Activated effector memory CD4-positive, alpha-beta T cell treated with anti-CD3 and anti-CD28 coated beads, Interleukin-2, amount 50 U/mL, for 16 hours (primary cell): ENCODE measurements at regions not wholly inside any gene's neighbourhood (a gene's known extent, or its start where the extent isn't known, plus 50 kb on each side); places are given as distances from the start of the nearest gene placed in this dataset.

Experiments used
- DNase-seq: peaks from one replicate; pipeline ENCODE4 v3.0.0-alpha.2; 2020

DNA sequence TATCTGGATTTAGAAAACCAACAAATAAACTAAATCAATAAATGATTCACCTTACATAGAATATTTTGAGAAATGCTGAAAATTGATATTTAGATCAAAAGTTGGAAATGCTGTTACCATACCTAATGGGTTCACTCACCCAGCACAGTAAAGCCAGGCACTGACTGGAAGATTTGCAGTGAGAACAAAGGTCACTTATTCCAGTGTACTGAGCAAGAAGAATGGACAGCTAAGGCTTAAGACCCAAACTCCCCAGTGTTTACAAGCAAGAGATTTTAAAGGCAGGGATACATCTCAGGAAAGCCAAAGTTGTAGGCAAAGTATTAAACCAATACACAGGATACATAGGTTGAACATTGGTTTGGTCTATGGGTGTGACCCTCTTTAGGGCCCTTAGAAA lies 523.9 kb upstream of the PCDH9 start:
- DNase-seq: no peak

DNA sequence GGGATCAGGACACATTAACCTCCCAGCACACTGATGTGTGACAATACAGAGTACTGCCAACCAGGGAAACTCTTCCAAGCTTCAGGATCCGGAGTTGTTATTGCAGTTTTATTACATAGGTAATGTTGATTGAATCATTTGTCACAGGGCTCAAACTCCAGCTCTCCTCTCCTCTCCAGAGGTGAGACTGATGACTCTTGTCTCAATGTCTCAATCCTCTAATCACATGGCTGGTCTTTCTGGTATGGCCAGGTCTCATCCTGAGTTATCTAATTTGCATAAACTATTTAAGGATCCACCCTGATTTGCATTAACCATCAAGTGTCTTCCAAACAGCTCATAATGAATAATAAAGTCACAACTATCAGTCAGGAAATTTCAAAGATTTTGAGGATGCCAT lies 522.6 kb upstream of the PCDH9 start:
- DNase-seq: no peak

DNA sequence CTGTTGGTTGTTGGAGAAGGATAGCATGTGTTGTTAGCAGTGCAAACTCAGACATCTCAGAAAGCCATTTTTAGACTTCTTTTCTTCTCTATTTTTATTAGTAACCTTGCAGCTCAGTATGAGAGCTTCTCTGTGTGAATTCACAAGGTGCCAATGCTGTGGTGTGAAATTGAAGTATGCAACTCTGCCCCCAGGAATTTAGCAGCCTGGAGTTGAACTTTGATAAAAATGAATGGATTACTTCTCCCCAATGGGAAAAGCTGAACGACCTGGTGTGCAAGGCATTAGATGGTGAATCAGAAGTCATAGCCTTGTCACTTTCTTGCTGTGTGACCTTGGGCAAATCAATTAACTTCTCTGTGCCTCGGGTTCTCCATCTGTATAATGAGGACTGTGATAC lies 512.3 kb upstream of the PCDH9 start:
- no peak for DNase-seq

DNA sequence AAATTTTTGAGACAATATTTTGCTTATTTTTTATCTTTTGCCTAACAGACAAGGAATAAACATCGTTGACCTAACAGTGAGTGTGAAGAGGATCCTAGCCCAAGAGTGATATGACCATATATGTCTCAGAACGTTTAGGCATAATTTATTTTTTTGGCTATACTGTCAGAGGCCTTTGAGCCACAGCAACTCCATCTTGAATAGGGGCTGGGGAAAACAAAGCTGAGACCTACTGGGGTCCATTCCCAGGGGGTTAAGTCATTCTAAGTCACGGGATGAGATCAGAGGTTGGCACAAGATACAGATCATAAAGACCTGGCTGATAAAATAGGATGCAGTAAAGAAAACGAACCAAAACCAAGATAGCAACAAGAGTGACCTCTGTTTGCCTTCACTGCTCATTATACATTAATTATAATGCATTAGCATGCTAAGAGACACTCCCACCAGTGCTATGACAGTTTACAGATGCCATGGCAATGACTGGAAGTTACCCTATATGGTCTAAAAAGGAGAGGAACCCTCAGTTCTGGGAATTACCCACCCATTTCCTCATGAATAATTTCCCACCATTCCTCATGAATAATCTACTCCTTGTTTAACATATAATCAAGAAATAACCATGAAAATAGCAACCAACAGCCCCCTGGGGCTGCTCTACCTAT lies 510.9 kb upstream of the PCDH9 start:
- DNase-seq: no peak

- DNase-seq: no peak
Measured at GRCh38 chr13:67736646-67737420, 506.7 kb upstream of the PCDH9 start.

GRCh38 chr13:67735651-67736050 lies 505.5 kb upstream of the PCDH9 start:
- no peak for DNase-seq

GRCh38 chr13:67726979-67727378 lies 496.8 kb upstream of the PCDH9 start:
- no peak for DNase-seq

- DNase-seq: no peak
Measured at GRCh38 chr13:67725999-67726398, 495.9 kb upstream of the PCDH9 start.

DNA sequence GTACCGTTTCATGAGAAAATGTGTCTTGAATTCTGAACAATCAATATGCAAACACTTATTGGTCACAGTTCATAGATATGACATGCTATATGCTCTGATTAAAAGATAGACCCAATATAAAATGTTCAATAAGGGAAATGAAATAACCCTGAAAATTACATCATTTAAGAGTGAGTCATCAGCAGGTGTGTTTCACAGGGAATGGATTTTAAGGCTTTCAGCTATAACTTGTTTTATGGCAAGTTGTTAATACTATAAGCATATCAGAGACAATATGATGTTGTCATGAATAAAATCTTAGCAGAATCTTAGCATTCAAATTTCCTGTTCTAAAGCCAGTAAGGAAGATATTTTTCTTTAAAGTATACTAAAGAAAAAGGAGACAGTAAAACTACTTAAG lies 483.4 kb upstream of the PCDH9 start:
- no peak for DNase-seq

DNA sequence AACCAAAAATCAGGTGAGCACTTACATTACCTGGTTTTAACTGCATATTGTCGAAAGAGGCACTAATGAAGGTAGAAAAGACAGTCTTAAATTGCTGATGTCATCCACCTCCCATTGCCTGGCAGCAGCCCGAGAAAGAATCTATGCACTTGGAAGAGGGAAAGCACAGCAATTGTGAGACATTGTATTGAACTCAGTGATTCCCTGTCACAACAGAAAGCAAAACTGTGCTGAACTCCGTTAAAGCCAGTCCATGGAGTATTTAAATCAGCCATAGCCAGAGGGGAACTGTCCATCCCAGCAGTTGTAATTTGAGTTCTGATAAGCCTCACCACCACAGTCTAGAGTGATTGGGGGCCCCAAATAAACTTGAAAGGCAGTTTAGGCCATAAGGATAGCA lies 466.6 kb upstream of the PCDH9 start:
- no peak for DNase-seq

- DNase-seq: no peak
Measured at GRCh38 chr13:67664502-67664901, 434.4 kb upstream of the PCDH9 start.

- DNase-seq: no peak
Measured at GRCh38 chr13:67662997-67663396, 432.9 kb upstream of the PCDH9 start.

DNA sequence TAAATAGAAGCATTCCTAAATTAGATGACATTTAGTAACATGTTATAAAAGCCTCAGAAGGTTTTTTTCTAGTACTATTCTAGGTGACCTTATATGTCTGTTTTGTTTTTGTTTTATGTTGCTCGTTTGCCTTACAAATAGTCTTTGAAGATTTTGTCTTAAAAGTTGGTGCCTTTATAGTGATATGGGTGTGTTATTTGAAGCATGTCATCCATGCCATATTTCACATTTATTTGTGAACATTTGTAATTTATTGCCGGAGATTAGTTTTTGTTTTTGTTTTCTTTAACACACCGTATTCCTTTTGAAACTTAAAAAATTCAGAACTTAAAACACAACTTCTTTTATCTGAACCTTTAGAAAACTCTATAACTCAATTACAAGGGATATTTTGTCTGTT lies 422.8 kb upstream of the PCDH9 start:
- no peak for DNase-seq

GRCh38 chr13:67651908-67652465 lies 421.9 kb upstream of the PCDH9 start:
- DNase-seq: no peak

DNA sequence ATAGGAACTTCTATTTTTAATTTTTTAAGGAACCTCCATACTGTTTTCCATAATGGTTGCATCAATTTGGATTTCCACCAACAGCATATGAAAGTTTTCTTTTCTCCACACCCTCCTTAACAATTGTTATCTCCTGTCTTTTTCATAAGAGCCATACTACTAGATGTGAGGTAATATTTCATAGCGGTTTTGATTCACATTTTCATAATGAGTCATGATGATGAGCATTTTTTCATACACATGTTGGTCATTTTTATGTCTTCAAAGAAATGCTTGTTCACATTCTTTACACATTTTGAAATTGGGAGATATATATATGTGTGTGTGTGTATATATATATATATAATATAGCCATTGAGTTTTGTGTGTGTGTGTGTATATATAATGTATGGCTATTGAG lies 420.3 kb upstream of the PCDH9 start:
- no peak for DNase-seq

- DNase-seq: no peak
Measured at GRCh38 chr13:67645874-67646467, 415.8 kb upstream of the PCDH9 start.

GRCh38 chr13:67643516-67644055 lies 413.4 kb upstream of the PCDH9 start:
- DNase-seq: no peak

- DNase-seq: no peak
Measured at GRCh38 chr13:67642657-67643056, 412.5 kb upstream of the PCDH9 start.

GRCh38 chr13:67635754-67636153 lies 405.6 kb upstream of the PCDH9 start:
- no peak for DNase-seq

GRCh38 chr13:67632590-67632989 lies 402.5 kb upstream of the PCDH9 start:
- DNase-seq: no peak

DNA sequence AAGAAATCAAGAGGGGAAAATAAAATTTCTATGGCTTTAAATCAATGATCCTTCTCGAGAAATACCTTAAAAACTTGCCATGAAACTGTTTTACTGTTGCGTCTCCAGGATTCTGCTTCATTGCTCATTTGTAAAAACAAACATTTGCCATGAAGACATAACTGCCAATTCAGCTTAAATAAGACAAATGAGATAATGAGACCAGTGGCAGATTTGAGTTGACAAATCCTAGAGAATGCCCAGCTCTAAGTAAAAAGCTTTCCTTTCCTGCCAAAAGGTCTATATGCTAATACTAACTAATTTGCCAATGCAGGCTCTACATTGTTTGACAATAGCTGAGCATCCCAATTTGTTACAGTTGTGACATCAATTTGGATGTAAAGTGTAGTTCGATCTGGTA lies 400.5 kb upstream of the PCDH9 start:
- DNase-seq: no peak

- no peak for DNase-seq
Measured at GRCh38 chr13:67623630-67624029, 393.5 kb upstream of the PCDH9 start.

- DNase-seq: no peak
Measured at GRCh38 chr13:67620665-67621064, 390.5 kb upstream of the PCDH9 start.

GRCh38 chr13:67619995-67620380 lies 389.9 kb upstream of the PCDH9 start:
- no peak for DNase-seq
